Testis (tissue), 2 donors: ENCODE measurements at regions not wholly inside any gene's neighbourhood (a gene's known extent, or its start where the extent isn't known, plus 50 kb on each side); places are given as distances from the start of the nearest gene placed in this dataset.

Experiments
- DNase-seq: peaks from one replicate; pipeline ENCODE4 v3.0.0-alpha.2; 2019
- H3K27ac ChIP-seq, 2 donors: fragments of 200-600 bp; sonication (generic); one replicate each; pipeline ENCODE4 v1.5.1; 2019
- H3K27me3 ChIP-seq: fragments of 200-600 bp; sonication (generic); one replicate; pipeline ENCODE4 v1.5.1; 2019
- H3K36me3 ChIP-seq: fragments of 200-600 bp; sonication (generic); one replicate; pipeline ENCODE4 v1.5.1; 2017; ENCODE audit warnings: low read depth; ENCODE audit errors: missing control alignments
- H3K4me1 ChIP-seq: fragments of 200-600 bp; sonication (generic); one replicate; pipeline ENCODE4 v1.5.1; 2019
- H3K4me3 ChIP-seq, 2 donors: fragments of 200-600 bp; sonication (generic); one replicate each; pipeline ENCODE4 v1.5.1; 2017 to 2019
- H3K9me3 ChIP-seq: fragments of 200-600 bp; sonication (generic); one replicate; pipeline ENCODE4 v1.5.1; 2017
- POLR2A ChIP-seq: fragments of 450-650 bp; IDR thresholded peaks from one replicate; pipeline ENCODE4 v1.6.1; 2017; ENCODE audit warnings: antibody characterized with exemption, mild to moderate bottlenecking, moderate library complexity
- WGBS, 2 donors: methylation state at CpG; one replicate each; pipeline ENCODE4 v1.1.5; 2018; 5-methylcytosine and 5-hydroxymethylcytosine counted together
- intact Hi-C: fragments of 100-400 bp; cut with DNase I; formaldehyde crosslinking; loops from one replicate; pipeline ENCODE4 v1.15.1; 2023; ENCODE audit warnings: low total_unique reads
- TF ChIP-seq, protein P1 (sequence below), 3 experiments: fragments of 450-650 bp in 2 of 3; fragments of 200-600 bp in 1 of 3; sonication (generic) in 1 of 3; IDR thresholded peaks; one replicate each; pipeline ENCODE4 v1.5.1; 2016 to 2019; ENCODE audit warnings: antibody characterized with exemption in 3 of 3, mild to moderate bottlenecking in 2 of 3, moderate library complexity in 1 of 3

DNA sequence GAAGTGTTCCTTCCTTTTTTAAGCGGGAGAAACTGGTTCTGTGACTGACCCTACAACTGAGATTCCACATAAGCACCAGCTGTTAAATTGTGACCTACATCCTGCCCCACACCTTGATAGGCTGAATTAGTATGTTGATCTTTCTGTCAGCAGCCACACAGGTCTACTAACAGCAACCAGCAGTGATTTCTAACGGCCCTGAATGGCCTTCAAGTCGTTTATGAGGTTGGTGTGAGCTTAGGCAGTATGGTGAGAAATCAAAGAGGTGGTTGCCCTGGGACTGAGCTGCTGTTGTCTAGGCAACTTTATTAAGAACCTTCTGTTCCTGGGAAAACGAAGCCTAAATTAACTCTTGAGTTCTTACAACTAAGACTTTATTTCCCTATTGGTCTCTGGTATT lies 197.2 kb upstream of the FSHR start:
- TF ChIP-seq, protein P1, sequence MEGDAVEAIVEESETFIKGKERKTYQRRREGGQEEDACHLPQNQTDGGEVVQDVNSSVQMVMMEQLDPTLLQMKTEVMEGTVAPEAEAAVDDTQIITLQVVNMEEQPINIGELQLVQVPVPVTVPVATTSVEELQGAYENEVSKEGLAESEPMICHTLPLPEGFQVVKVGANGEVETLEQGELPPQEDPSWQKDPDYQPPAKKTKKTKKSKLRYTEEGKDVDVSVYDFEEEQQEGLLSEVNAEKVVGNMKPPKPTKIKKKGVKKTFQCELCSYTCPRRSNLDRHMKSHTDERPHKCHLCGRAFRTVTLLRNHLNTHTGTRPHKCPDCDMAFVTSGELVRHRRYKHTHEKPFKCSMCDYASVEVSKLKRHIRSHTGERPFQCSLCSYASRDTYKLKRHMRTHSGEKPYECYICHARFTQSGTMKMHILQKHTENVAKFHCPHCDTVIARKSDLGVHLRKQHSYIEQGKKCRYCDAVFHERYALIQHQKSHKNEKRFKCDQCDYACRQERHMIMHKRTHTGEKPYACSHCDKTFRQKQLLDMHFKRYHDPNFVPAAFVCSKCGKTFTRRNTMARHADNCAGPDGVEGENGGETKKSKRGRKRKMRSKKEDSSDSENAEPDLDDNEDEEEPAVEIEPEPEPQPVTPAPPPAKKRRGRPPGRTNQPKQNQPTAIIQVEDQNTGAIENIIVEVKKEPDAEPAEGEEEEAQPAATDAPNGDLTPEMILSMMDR (IDR thresholded peaks at IDR 0.05): no peak
- TF ChIP-seq POLR2A: no peak
- H3K4me3 ChIP-seq: no peak overlapping the region
- H3K4me1 ChIP-seq: no peaks in the 10 kb centered on the region
- H3K36me3 ChIP-seq: no peaks in the 10 kb centered on the region
- intact Hi-C loops: no loop called here
- no peaks in the 10 kb centered on the region for H3K27me3 ChIP-seq
- WGBS, 2 donors: 40 to 50% methylated on average over 4 of the region's 4 CpGs
- H3K9me3 ChIP-seq: no peaks in the 10 kb centered on the region
- DNase-seq: no peak
- H3K27ac ChIP-seq: no peak overlapping the region

DNA sequence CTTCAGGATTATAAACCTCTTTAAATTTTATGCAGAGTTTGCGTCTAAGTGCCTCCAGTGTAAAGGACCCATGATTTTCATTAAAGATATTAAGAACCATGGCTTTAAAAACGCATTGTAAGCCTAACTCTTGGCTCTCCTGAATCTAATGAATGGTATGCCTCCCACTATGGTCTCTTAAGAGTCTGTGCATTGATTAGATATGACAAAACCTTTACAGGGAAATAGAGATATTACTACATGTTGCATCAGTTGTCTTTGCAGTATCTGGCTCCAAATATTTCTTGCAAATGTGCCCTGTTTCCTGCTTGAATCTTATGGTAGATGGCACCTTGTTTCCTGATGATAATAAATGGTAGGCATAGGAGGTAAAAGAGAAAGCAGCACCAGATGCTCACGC lies 189.3 kb upstream of the FSHR start:
- Histone ChIP-seq H3K9me3 (no peaks in the 10 kb centered on the region), H3K27ac (no peak overlapping the region), H3K27me3 (no peaks in the 10 kb centered on the region), H3K36me3 (no peaks in the 10 kb centered on the region), H3K4me3 (no peak overlapping the region), H3K4me1 (no peaks in the 10 kb centered on the region)
- 87 to 89% methylated on average over 3 of the region's 3 CpGs for WGBS, 2 donors
- intact Hi-C loops: no loop called here
- no peak for DNase-seq
- TF ChIP-seq POLR2A: no peak
- TF ChIP-seq, protein P1 (IDR thresholded peaks at IDR 0.05): no peak

DNA sequence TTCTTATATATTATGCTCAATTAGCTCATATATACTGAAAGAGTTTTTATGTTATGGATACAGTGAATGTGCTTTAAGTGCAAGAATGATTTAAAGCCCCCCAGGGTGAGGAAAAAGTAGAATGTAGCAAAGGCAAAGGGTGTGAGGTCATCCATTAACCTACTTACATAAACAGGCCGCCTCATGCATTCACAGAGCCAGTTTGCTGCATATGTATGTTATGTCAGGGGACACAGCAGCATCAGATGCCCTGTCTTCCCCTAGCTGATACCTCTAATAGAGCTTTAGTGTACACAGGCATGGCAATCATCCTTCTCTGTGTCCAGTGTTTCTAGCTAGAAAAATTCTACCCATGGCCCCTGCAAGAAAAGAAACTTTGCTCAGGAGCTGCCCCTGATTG lies 187.8 kb upstream of the FSHR start:
- Histone ChIP-seq H3K4me3 (no peak overlapping the region), H3K9me3 (no peaks in the 10 kb centered on the region), H3K27me3 (no peaks in the 10 kb centered on the region), H3K36me3 (no peaks in the 10 kb centered on the region), H3K4me1 (no peaks in the 10 kb centered on the region), H3K27ac (no peak overlapping the region)
- no peak for TF ChIP-seq POLR2A
- TF ChIP-seq, protein P1 (IDR thresholded peaks at IDR 0.05): no peak
- 83 to 92% methylated on average over 1 of the region's 1 CpG for WGBS, 2 donors
- DNase-seq: no peak
- intact Hi-C loops: no loop called here

DNA sequence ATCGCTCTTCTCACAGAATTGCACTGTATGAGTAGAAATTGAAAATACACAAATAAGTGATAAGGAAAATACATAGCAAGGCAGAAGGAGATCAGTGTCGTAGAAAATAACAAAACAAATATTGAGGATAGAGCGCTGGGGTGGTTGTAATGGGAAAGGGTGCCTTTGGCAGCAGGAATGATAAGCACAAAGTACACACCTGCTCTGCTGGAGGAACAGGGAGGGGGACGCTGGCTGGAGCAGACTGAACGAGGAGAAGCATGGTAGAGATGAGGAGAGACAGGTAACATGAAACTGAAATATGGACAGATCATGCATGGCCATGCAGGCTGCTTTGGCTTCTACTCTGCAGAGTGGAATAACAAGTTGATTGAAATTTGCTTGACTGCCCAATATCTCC lies 181.2 kb upstream of the FSHR start:
- H3K9me3 ChIP-seq: no peaks in the 10 kb centered on the region
- no peak overlapping the region for H3K27ac ChIP-seq
- no peak overlapping the region for H3K4me3 ChIP-seq
- no peaks in the 10 kb centered on the region for H3K27me3 ChIP-seq
- no peak for DNase-seq
- intact Hi-C loops: no loop called here
- no peak for TF ChIP-seq POLR2A
- TF ChIP-seq, protein P1 (IDR thresholded peaks at IDR 0.05): no peak
- H3K36me3 ChIP-seq: no peaks in the 10 kb centered on the region
- WGBS, 2 donors: 82 to 87% methylated on average over 5 of the region's 5 CpGs
- no peaks in the 10 kb centered on the region for H3K4me1 ChIP-seq

DNA sequence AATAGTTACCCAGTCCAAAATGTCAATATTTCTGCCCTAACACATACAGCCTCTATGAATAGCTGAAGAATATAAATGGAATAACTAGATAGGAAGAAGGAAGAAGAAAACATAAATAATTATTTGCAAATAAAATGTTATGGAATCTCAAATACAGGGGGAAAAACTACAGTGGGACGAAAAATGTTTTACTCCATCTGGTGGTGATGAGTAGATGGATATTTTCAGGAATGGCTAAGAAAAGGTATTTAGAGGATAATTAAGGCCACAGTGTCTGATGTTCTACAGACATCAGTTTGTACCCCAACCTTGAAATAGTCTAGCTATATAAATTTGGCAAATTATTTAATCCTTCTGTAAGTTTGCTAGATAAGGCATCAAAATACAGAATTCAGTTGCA lies 178.1 kb upstream of the FSHR start:
- Histone ChIP-seq H3K9me3 (no peaks in the 10 kb centered on the region), H3K27ac (no peak overlapping the region), H3K36me3 (no peaks in the 10 kb centered on the region), H3K27me3 (no peaks in the 10 kb centered on the region), H3K4me1 (no peaks in the 10 kb centered on the region), H3K4me3 (no peak overlapping the region)
- intact Hi-C loops: no loop called here
- WGBS, 2 donors: 80 to 88% methylated on average over 1 of the region's 1 CpG
- no peak for TF ChIP-seq POLR2A
- TF ChIP-seq, protein P1 (IDR thresholded peaks at IDR 0.05): no peak
- DNase-seq: no peak
